ENCODE measurements at regions not wholly inside any gene's neighbourhood (a gene's known extent, or its start where the extent isn't known, plus 50 kb on each side); places are given as distances from the start of the nearest gene placed in this dataset.

- Histone ChIP-seq H3K79me2 (ENCODE audit: insufficient read depth, low read length) (no peaks in the 10 kb centered on the region), H3K9ac (ENCODE audit: low read depth, low read length, poor library complexity, severe bottlenecking) (no peak overlapping the region), H3K36me3 (ENCODE audit: insufficient read depth, low read length) (no peaks in the 10 kb centered on the region), H3F3A (ENCODE audit: low read depth) (no peaks in the 10 kb centered on the region), H3K27me3 (ENCODE audit: insufficient read depth, low read length, poor library complexity, severe bottlenecking) (no peaks in the 10 kb centered on the region), H3K9me2 (replicated peaks; ENCODE audit: low read depth, low read length) (no peaks in the 10 kb centered on the region), H3K4me1 (ENCODE audit: insufficient read depth, low read length, poor library complexity, severe bottlenecking) (no peaks in the 10 kb centered on the region), H2AFZ (ENCODE audit: low read length) (no peak overlapping the region), H4K20me1 (ENCODE audit: insufficient read depth, low read length, poor library complexity, severe bottlenecking) (no peaks in the 10 kb centered on the region), H3K4me3 (ENCODE audit: low read length, poor library complexity, severe bottlenecking) (no peak overlapping the region), H3K9me3 (ENCODE audit: insufficient read depth, low read depth, low read length) (no peaks in the 10 kb centered on the region), H3K4me2 (ENCODE audit: low read depth, low read length, poor library complexity, severe bottlenecking) (no peak overlapping the region)
- TF ChIP-seq CTCF (conservative IDR thresholded peaks at IDR 0.05; ENCODE audit: low read length), result no peak
Measured at GRCh38 chr16:9392956-9393355, 301.5 kb downstream of the HAPSTR1 start.

GRCh38 chr16:9393591-9393990 lies 302.1 kb downstream of the HAPSTR1 start:
- Histone ChIP-seq H3K27me3 (ENCODE audit: insufficient read depth, low read length, poor library complexity, severe bottlenecking) (no peaks in the 10 kb centered on the region), H3K4me2 (ENCODE audit: low read depth, low read length, poor library complexity, severe bottlenecking) (no peak overlapping the region), H3K9me2 (replicated peaks; ENCODE audit: low read depth, low read length) (no peaks in the 10 kb centered on the region), H2AFZ (ENCODE audit: low read length) (no peak overlapping the region), H3K79me2 (ENCODE audit: insufficient read depth, low read length) (no peaks in the 10 kb centered on the region), H3K9me3 (ENCODE audit: insufficient read depth, low read depth, low read length) (no peaks in the 10 kb centered on the region), H3K36me3 (ENCODE audit: insufficient read depth, low read length) (no peaks in the 10 kb centered on the region), H3F3A (ENCODE audit: low read depth) (no peaks in the 10 kb centered on the region), H4K20me1 (ENCODE audit: insufficient read depth, low read length, poor library complexity, severe bottlenecking) (no peaks in the 10 kb centered on the region), H3K9ac (ENCODE audit: low read depth, low read length, poor library complexity, severe bottlenecking) (no peak overlapping the region), H3K4me1 (ENCODE audit: insufficient read depth, low read length, poor library complexity, severe bottlenecking) (no peaks in the 10 kb centered on the region), H3K4me3 (ENCODE audit: low read length, poor library complexity, severe bottlenecking) (no peak overlapping the region)
- no peak for TF ChIP-seq EZH2phosphoT487 (IDR thresholded peaks at IDR 0.05; ENCODE audit: borderline replicate concordance)
- TF ChIP-seq CTCF (conservative IDR thresholded peaks at IDR 0.05; ENCODE audit: low read length), result no peak

- no peak overlapping the region for H2AFZ ChIP-seq (ENCODE audit: low read length)
- H3K27me3 ChIP-seq (ENCODE audit: insufficient read depth, low read length, poor library complexity, severe bottlenecking), result no peaks in the 10 kb centered on the region
- no peaks in the 10 kb centered on the region for H3K9me3 ChIP-seq (ENCODE audit: insufficient read depth, low read depth, low read length)
- no peaks in the 10 kb centered on the region for H3K36me3 ChIP-seq (ENCODE audit: insufficient read depth, low read length)
- no peak overlapping the region for H3K9ac ChIP-seq (ENCODE audit: low read depth, low read length, poor library complexity, severe bottlenecking)
- H3F3A ChIP-seq (ENCODE audit: low read depth), result no peaks in the 10 kb centered on the region
- TF ChIP-seq CTCF (conservative IDR thresholded peaks at IDR 0.05; ENCODE audit: low read length), result no peak
- no peak for TF ChIP-seq EZH2phosphoT487 (IDR thresholded peaks at IDR 0.05; ENCODE audit: borderline replicate concordance)
- no peak overlapping the region for H3K4me2 ChIP-seq (ENCODE audit: low read depth, low read length, poor library complexity, severe bottlenecking)
- no peaks in the 10 kb centered on the region for H3K9me2 ChIP-seq (replicated peaks; ENCODE audit: low read depth, low read length)
- no peaks in the 10 kb centered on the region for H3K79me2 ChIP-seq (ENCODE audit: insufficient read depth, low read length)
- H4K20me1 ChIP-seq (ENCODE audit: insufficient read depth, low read length, poor library complexity, severe bottlenecking), result no peaks in the 10 kb centered on the region
- no peaks in the 10 kb centered on the region for H3K4me1 ChIP-seq (ENCODE audit: insufficient read depth, low read length, poor library complexity, severe bottlenecking)
- H3K4me3 ChIP-seq (ENCODE audit: low read length, poor library complexity, severe bottlenecking), result no peak overlapping the region
Measured at GRCh38 chr16:9395958-9396359, 304.5 kb downstream of the HAPSTR1 start.
